ENCODE measurements at regions not wholly inside any gene's neighbourhood (a gene's known extent, or its start where the extent isn't known, plus 50 kb on each side); places are given as distances from the start of the nearest gene placed in this dataset.
A peak's percentile ranks its signal among the peaks of the same experiment; 100 is the strongest.

DNA sequence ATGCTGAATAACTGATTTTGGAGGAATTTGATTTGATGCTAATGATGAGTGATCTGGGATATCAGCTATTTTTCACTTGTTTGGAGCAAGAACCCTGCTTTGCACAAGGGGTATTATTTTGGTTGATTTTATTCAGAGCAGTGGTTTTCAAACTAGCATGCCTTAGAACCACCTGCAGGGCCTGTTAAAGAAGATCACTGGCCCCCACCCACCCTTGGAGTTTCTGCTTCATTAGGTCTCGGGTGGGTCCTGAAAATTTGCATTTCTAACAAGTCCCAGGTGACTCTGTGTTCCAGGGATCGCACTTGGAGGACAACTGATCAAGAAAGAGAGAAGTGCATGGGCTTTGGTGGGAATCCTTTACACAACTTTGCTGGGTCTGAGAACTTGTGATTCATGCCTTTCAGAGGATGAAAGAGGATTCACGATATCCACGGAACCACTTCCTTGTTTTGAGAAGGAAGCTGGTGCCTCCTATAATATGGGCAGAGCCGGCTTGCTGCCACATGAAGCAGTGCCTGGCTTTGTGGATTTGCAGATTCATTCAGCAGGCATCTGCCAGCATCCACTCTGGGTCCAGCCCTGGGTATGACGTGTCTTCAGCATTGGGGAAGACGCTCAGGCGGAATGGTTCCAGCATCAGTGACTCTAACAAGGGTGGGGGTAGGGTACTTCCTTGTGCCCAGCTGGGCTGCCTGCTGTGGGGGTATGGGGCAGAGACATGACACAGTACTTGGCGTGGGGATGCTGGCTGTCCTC is 106.6 kb upstream of the PITX1 start:
- Histone ChIP-seq H3K27ac (peak overlapping the region; percentile 69), H3K9me3 (no peaks in the 10 kb centered on the region), H3K27me3 (no peaks in the 10 kb centered on the region), H3K36me3 (no peaks in the 10 kb centered on the region), H3K4me3 (no peak overlapping the region), H3K4me1 (peaks cover 36% of the 10 kb centered on the region)
- no peak for DNase-seq (ENCODE audit: extremely low spot score in 2 of 2)
- TF ChIP-seq, protein P1, sequence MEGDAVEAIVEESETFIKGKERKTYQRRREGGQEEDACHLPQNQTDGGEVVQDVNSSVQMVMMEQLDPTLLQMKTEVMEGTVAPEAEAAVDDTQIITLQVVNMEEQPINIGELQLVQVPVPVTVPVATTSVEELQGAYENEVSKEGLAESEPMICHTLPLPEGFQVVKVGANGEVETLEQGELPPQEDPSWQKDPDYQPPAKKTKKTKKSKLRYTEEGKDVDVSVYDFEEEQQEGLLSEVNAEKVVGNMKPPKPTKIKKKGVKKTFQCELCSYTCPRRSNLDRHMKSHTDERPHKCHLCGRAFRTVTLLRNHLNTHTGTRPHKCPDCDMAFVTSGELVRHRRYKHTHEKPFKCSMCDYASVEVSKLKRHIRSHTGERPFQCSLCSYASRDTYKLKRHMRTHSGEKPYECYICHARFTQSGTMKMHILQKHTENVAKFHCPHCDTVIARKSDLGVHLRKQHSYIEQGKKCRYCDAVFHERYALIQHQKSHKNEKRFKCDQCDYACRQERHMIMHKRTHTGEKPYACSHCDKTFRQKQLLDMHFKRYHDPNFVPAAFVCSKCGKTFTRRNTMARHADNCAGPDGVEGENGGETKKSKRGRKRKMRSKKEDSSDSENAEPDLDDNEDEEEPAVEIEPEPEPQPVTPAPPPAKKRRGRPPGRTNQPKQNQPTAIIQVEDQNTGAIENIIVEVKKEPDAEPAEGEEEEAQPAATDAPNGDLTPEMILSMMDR (IDR thresholded peaks at IDR 0.05) = no peak
- TF ChIP-seq POLR2A (IDR thresholded peaks at IDR 0.05) = no peak
- peak; percentile 13 to 62 for TF ChIP-seq POLR2AphosphoS5 (IDR thresholded peaks at IDR 0.05; ENCODE audit: insufficient read depth in 1 of 2, low read depth in 1 of 2)
- intact Hi-C loops (cut with DNase I) = no loop called here

DNA sequence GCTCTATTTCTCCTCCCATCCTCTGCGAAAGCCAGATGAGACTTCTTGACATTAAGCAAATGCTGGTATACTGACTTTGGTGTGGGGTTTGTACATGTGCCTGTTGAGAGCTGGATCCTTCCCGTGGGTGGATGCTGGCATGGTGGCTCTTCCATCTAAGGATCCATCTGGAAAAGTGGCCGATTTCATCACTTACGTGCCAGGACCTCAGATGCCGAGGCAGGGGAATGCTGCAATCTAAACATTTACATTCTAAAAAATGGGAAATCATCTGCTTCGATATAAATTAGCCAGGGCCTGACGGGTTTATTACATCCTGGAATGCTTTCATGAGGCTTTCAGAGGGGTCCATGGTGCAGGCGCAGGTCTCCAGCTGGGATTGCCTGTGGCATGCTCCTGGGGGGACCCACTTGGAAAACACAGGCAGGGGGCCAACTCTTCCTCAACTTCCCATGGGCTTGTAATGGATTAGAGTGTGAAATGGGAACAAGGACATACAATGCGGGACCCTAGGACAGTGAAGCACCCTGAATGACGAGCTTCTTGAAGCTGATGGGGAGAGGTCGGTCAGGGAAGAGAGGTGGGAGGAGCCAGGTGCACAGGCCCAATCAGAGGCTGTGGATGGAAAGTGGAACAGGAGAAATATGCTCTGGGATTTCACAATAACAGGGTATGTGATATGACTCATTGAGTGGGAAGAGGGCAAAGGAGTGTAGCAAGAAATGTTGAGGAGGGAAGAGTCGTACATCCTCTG is 105.5 kb upstream of the PITX1 start:
- Histone ChIP-seq H3K27ac (peak overlapping the region; percentile 69), H3K36me3 (no peaks in the 10 kb centered on the region), H3K4me1 (peaks cover 39% of the 10 kb centered on the region), H3K27me3 (no peaks in the 10 kb centered on the region), H3K9me3 (no peaks in the 10 kb centered on the region), H3K4me3 (no peak overlapping the region)
- intact Hi-C loops (cut with DNase I) = no loop called here
- TF ChIP-seq POLR2AphosphoS5 (IDR thresholded peaks at IDR 0.05; ENCODE audit: insufficient read depth in 1 of 2, low read depth in 1 of 2) (peak; percentile 13 to 24), POLR2A (IDR thresholded peaks at IDR 0.05) (no peak)
- TF ChIP-seq, protein P1 (IDR thresholded peaks at IDR 0.05) = no peak
- DNase-seq (ENCODE audit: extremely low spot score in 2 of 2) = no peak

DNA sequence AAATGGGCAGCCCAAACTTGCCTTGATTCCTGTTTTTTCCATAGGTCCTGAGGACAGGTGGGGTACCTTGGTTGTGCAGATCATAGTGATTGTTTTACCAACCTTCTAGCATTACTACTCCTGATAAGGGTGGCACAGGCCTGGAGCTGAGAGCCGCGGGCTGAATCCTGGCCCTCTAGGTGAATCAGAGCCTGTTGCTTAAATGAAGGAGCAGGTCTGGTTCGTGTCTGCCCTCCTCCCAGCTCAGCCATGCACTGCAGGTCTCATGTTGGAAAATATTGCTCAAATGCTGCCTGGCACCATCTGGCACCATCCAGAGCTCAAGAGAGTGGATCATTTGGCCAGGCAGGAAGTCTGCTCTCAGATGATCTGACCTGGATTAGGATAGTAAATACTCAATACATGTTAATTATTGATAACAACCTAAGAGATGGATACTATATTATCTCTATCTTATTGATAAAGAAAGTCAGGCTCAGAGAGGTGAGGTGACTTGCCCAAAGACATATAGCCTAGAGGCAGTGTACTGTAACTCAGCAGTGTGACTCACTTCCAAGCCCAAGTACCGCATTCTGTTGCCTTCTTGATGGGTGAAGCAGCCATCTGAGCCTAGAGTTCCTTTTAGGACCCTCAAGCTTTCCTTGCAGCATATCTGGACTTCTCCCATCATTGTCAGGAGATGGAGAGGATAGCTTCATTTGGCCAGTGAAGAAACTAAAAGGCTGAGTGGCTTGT is 104.3 kb upstream of the PITX1 start:
- H3K9me3 ChIP-seq = no peaks in the 10 kb centered on the region
- TF ChIP-seq POLR2AphosphoS5 (IDR thresholded peaks at IDR 0.05; ENCODE audit: insufficient read depth in 1 of 2, low read depth in 1 of 2) (no peak), POLR2A (IDR thresholded peaks at IDR 0.05) (no peak)
- TF ChIP-seq, protein P1 (IDR thresholded peaks at IDR 0.05) = no peak
- no peak overlapping the region for H3K4me3 ChIP-seq
- peak overlapping the region; percentile 29 for H3K27ac ChIP-seq
- H3K36me3 ChIP-seq = no peaks in the 10 kb centered on the region
- intact Hi-C loops (cut with DNase I) = no loop called here
- H3K4me1 ChIP-seq = peaks cover 44% of the 10 kb centered on the region
- no peak for DNase-seq (ENCODE audit: extremely low spot score in 2 of 2)
- no peaks in the 10 kb centered on the region for H3K27me3 ChIP-seq

DNA sequence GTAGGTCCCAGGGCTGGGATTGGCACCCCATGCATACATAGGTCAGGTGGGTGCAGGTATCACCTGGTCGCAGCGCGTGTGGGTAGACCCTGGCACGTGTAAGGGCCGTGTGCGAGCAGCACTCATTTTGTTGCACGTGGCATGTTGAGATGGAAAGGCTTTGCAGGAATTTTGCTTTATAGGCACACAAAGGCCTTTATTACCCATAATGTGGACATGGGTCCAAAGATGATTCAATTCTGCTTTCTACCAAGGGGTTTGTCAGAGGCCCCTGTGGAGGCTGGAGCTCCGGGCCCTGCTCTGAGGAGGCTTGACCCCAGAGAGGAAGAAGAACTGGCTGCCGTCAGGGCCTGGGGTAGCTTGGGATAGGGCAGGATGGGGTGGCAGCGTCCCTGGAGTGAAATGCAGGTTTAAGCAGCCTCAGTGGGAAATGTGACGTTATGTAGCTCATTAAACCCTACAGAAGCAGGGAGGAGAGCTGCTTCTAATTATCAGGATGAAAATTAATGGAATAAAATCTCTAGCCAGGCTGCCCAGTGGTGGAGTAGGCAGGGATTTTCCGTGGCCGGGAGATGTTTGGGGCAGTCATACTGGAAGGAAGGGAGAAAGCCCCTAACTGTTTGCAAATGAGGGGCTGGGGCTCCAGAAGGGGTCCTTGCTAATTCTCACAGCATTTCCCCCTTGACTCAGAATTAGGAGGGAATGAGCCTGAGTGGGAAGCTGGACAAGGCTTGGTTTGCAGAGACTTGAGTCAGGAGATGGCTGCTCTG is 103.3 kb upstream of the PITX1 start:
- no peak for TF ChIP-seq POLR2AphosphoS5 (IDR thresholded peaks at IDR 0.05; ENCODE audit: insufficient read depth in 1 of 2, low read depth in 1 of 2)
- TF ChIP-seq, protein P1 (IDR thresholded peaks at IDR 0.05) = no peak
- TF ChIP-seq POLR2A (IDR thresholded peaks at IDR 0.05) = no peak
- Histone ChIP-seq H3K9me3 (no peaks in the 10 kb centered on the region), H3K36me3 (no peaks in the 10 kb centered on the region), H3K4me3 (no peak overlapping the region), H3K4me1 (peaks cover 50% of the 10 kb centered on the region), H3K27ac (no peak overlapping the region), H3K27me3 (no peaks in the 10 kb centered on the region)
- no peak for DNase-seq (ENCODE audit: extremely low spot score in 2 of 2)
- intact Hi-C loops (cut with DNase I) = no loop called here

Measured in vagina (tissue), 2 donors.